KMS-11 (cell line): ENCODE measurements at regions not wholly inside any gene's neighbourhood (a gene's known extent, or its start where the extent isn't known, plus 50 kb on each side); places are given as distances from the start of the nearest gene placed in this dataset.

Experiments
- H2AFZ ChIP-seq: fragments of 200-600 bp; sonication (generic); 2 replicates; pipeline ENCODE4 v1.6.1; 2016; ENCODE audit warnings: antibody characterized with exemption, mixed run types, low read depth
- H3K27ac ChIP-seq: fragments of 200-600 bp; sonication (generic); 2 replicates; pipeline ENCODE4 v1.6.1; 2016; ENCODE audit warnings: mild to moderate bottlenecking, mixed run types
- H3K27me3 ChIP-seq: fragments of 200-600 bp; sonication (generic); 2 replicates; pipeline ENCODE4 v1.6.1; 2017; ENCODE audit warnings: mild to moderate bottlenecking, low read depth, mixed run types, moderate library complexity; ENCODE audit not compliant: insufficient read depth
- H3K36me3 ChIP-seq: fragments of 200-600 bp; sonication (generic); 2 replicates; pipeline ENCODE4 v1.6.1; 2017; ENCODE audit warnings: mild to moderate bottlenecking, mixed run types; ENCODE audit not compliant: insufficient read depth
- H3K4me1 ChIP-seq: fragments of 200-600 bp; sonication (generic); 2 replicates; pipeline ENCODE4 v1.6.1; 2016; ENCODE audit warnings: mild to moderate bottlenecking, low read depth, mixed run types; ENCODE audit not compliant: poor library complexity, severe bottlenecking
- H3K4me2 ChIP-seq: fragments of 200-600 bp; sonication (generic); 2 replicates; pipeline ENCODE4 v1.7.0; 2016; ENCODE audit warnings: mild to moderate bottlenecking, mixed run types
- H3K4me3 ChIP-seq: fragments of 200-600 bp; sonication (generic); IDR thresholded peaks from 2 replicates; pipeline ENCODE4 v1.6.1; 2017; ENCODE audit warnings: low read depth, low read length, mixed read lengths; ENCODE audit not compliant: insufficient read depth
- H3K79me2 ChIP-seq: fragments of 200-600 bp; sonication (generic); 2 replicates; pipeline ENCODE4 v1.6.1; 2016; ENCODE audit warnings: low read depth, mixed run types; ENCODE audit not compliant: insufficient read depth
- H3K9ac ChIP-seq: fragments of 200-600 bp; sonication (generic); 2 replicates; pipeline ENCODE4 v1.6.1; 2016; ENCODE audit warnings: mild to moderate bottlenecking, mixed run types
- H4K20me1 ChIP-seq: fragments of 200-600 bp; sonication (generic); 2 replicates; pipeline ENCODE4 v1.6.1; 2016; ENCODE audit warnings: mild to moderate bottlenecking, mixed run types; ENCODE audit not compliant: insufficient read depth
- CTCF ChIP-seq: fragments of 200-600 bp; sonication (generic); conservative IDR thresholded peaks from 2 replicates; pipeline ENCODE4 v1.6.1; 2017; ENCODE audit warnings: low read depth, mild to moderate bottlenecking, antibody characterized with exemption, low read length, moderate library complexity, mixed read lengths

- no peaks in the 10 kb centered on the region; the same call in 1 of the 2 replicates for H3K27me3 ChIP-seq
- no peaks in the 10 kb centered on the region; the same call in 1 of the 2 replicates for H3K36me3 ChIP-seq
- no peaks in the 10 kb centered on the region for H3K4me1 ChIP-seq
- H3K4me2 ChIP-seq: no peak overlapping the region
- H3K79me2 ChIP-seq: no peaks in the 10 kb centered on the region
- H3K4me3 ChIP-seq: no peak overlapping the region
- no peak overlapping the region for H2AFZ ChIP-seq
- H4K20me1 ChIP-seq: no peaks in the 10 kb centered on the region
- H3K27ac ChIP-seq: no peak overlapping the region
- no peak overlapping the region for H3K9ac ChIP-seq
- TF ChIP-seq CTCF: no peak
These were observed 133.6 kb upstream of the SLC45A1 start for GRCh38 chr1:8184301-8184700.

GRCh38 chr1:8182034-8182761 lies 135.7 kb upstream of the SLC45A1 start:
- Histone ChIP-seq H3K79me2 (no peaks in the 10 kb centered on the region), H4K20me1 (no peaks in the 10 kb centered on the region), H3K36me3 (no peaks in the 10 kb centered on the region; the same call in 1 of the 2 replicates), H3K9ac (no peak overlapping the region), H2AFZ (no peak overlapping the region), H3K27me3 (no peaks in the 10 kb centered on the region; the same call in 1 of the 2 replicates), H3K4me2 (no peak overlapping the region), H3K4me1 (no peaks in the 10 kb centered on the region), H3K27ac (no peak overlapping the region), H3K4me3 (no peak overlapping the region)
- no peak for TF ChIP-seq CTCF

GRCh38 chr1:8179132-8179793 lies 138.7 kb upstream of the SLC45A1 start:
- no peak overlapping the region for H3K4me2 ChIP-seq
- no peaks in the 10 kb centered on the region; the same call in 1 of the 2 replicates for H3K27me3 ChIP-seq
- H4K20me1 ChIP-seq: no peaks in the 10 kb centered on the region
- H3K36me3 ChIP-seq: no peaks in the 10 kb centered on the region; the same call in 1 of the 2 replicates
- H2AFZ ChIP-seq: no peak overlapping the region
- H3K79me2 ChIP-seq: no peaks in the 10 kb centered on the region
- H3K27ac ChIP-seq: no peak overlapping the region
- H3K4me3 ChIP-seq: no peak overlapping the region
- no peaks in the 10 kb centered on the region for H3K4me1 ChIP-seq
- TF ChIP-seq CTCF: no peak
- no peak overlapping the region for H3K9ac ChIP-seq

- Histone ChIP-seq H3K27me3 (no peaks in the 10 kb centered on the region; the same call in 1 of the 2 replicates), H3K79me2 (no peaks in the 10 kb centered on the region), H3K27ac (no peak overlapping the region), H3K9ac (no peak overlapping the region), H3K4me3 (no peak overlapping the region), H4K20me1 (no peaks in the 10 kb centered on the region), H2AFZ (no peak overlapping the region), H3K36me3 (no peaks in the 10 kb centered on the region; the same call in 1 of the 2 replicates), H3K4me1 (no peaks in the 10 kb centered on the region), H3K4me2 (no peak overlapping the region)
- TF ChIP-seq CTCF: no peak
These were observed 141.6 kb upstream of the SLC45A1 start for GRCh38 chr1:8176279-8176678.
